ENCODE measurements at regions not wholly inside any gene's neighbourhood (a gene's known extent, or its start where the extent isn't known, plus 50 kb on each side); places are given as distances from the start of the nearest gene placed in this dataset.

DNA sequence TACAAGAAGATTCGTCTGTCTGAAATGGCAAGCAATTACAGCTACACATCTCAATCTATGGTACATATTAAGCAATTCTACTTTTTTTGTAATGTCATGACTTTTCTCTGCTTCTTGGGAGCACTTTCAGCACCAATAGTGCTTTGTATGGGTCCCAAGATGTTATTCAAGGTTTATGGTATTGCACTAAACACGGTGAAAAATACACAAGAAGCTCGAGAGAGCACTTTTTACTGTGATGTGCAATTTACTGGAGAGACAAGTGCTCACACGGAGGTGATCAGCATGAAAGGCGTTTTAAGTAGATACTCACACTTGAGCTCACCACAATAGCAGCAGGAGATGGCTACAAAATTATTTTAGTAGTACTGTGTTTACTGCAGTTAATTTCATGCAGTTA, 783.6 kb downstream of the CBLN2 start:
- no peak for DNase-seq
- Mint-ChIP-seq H3K27me3 (ENCODE audit: insufficient read depth) (no peaks in the 10 kb centered on the region), H3K4me1 (ENCODE audit: low read depth) (no peaks in the 10 kb centered on the region), H3K4me3 (no peak overlapping the region), H3K27ac (no peak overlapping the region), H3K36me3 (ENCODE audit: low read depth) (no peaks in the 10 kb centered on the region; the same call in 1 of the 2 replicates), H3K9me3 (peaks cover 44% of the 10 kb centered on the region)
- TF ChIP-seq, protein P1, sequence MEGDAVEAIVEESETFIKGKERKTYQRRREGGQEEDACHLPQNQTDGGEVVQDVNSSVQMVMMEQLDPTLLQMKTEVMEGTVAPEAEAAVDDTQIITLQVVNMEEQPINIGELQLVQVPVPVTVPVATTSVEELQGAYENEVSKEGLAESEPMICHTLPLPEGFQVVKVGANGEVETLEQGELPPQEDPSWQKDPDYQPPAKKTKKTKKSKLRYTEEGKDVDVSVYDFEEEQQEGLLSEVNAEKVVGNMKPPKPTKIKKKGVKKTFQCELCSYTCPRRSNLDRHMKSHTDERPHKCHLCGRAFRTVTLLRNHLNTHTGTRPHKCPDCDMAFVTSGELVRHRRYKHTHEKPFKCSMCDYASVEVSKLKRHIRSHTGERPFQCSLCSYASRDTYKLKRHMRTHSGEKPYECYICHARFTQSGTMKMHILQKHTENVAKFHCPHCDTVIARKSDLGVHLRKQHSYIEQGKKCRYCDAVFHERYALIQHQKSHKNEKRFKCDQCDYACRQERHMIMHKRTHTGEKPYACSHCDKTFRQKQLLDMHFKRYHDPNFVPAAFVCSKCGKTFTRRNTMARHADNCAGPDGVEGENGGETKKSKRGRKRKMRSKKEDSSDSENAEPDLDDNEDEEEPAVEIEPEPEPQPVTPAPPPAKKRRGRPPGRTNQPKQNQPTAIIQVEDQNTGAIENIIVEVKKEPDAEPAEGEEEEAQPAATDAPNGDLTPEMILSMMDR (IDR thresholded peaks at IDR 0.05) = no peak

DNA sequence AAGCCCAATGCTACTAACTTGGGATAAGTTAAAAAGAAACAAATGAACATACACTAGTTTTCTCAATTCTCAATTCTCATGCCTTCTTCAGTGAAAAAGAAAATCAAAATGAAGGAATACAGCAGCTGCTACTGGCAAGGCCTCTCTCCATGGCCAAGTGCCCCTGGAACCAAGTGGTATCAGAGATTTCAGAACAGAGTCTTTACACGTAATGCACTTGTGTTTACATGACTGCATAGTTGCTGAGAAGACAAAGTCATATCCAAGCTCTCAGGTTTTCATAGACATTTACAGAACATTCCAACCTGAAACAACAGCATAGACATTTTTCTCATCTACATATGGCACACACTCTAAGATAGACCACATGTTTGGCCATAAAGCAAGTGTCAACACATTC, 789.9 kb downstream of the CBLN2 start:
- no peak overlapping the region for H3K27ac Mint-ChIP-seq
- H3K27me3 Mint-ChIP-seq (ENCODE audit: insufficient read depth) = no peaks in the 10 kb centered on the region
- H3K36me3 Mint-ChIP-seq (ENCODE audit: low read depth) = no peaks in the 10 kb centered on the region; the same call in 1 of the 2 replicates
- no peaks in the 10 kb centered on the region for H3K4me1 Mint-ChIP-seq (ENCODE audit: low read depth)
- no peak overlapping the region for H3K4me3 Mint-ChIP-seq
- DNase-seq = no peak
- TF ChIP-seq, protein P1 (IDR thresholded peaks at IDR 0.05) = no peak
- peaks cover 60% of the 10 kb centered on the region for H3K9me3 Mint-ChIP-seq

DNA sequence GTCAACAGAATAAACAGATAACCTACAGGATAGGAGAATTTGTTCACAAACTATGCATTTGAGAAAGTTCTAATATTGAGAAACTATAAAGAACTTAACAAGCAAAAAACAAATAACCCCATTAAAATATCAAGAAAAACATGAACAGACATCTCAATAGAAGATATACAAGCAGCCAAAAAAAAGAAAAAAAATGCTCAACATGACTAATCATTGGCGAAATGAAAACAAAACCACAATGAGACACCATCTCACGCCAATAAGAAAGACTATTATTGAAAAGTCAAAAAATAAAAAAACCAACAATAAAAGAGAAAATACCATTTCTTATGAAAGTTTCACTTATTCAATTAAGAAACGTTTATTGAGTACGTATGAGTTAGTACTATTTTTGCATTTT, 800.5 kb downstream of the CBLN2 start:
- TF ChIP-seq, protein P1 (IDR thresholded peaks at IDR 0.05) = no peak
- DNase-seq = no peak
- H3K9me3 Mint-ChIP-seq = peaks cover 34% of the 10 kb centered on the region
- no peaks in the 10 kb centered on the region for H3K4me1 Mint-ChIP-seq (ENCODE audit: low read depth)
- H3K27ac Mint-ChIP-seq = no peak overlapping the region
- no peak overlapping the region for H3K4me3 Mint-ChIP-seq
- H3K27me3 Mint-ChIP-seq (ENCODE audit: insufficient read depth) = peaks cover 2% of the 10 kb centered on the region; the same call in 1 of the 2 replicates
- H3K36me3 Mint-ChIP-seq (ENCODE audit: low read depth) = no peaks in the 10 kb centered on the region

DNA sequence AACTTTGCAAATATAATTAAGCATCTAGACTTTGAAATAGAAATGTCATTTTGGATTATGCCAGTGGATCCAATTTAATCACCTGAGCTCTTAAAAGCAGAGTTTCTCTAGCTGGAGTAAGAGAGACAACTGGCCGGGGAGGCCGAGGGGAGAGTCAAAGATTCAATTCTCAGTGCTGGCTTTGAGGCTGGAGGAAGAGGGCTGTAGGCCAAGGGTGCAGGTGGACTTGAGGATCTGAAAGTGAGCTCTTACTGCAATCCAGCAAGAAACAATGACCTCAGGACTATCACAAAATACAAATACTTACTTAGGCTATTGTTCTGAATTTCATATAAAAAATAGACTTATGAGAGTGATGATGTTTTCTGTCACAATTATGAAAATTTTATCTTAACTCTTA, 814.5 kb downstream of the CBLN2 start:
- Mint-ChIP-seq H3K9me3 (peaks cover 43% of the 10 kb centered on the region), H3K4me3 (no peak overlapping the region), H3K27me3 (ENCODE audit: insufficient read depth) (no peaks in the 10 kb centered on the region), H3K4me1 (ENCODE audit: low read depth) (no peaks in the 10 kb centered on the region), H3K36me3 (ENCODE audit: low read depth) (no peaks in the 10 kb centered on the region), H3K27ac (no peak overlapping the region)
- TF ChIP-seq, protein P1 (IDR thresholded peaks at IDR 0.05) = no peak
- no peak for DNase-seq

DNA sequence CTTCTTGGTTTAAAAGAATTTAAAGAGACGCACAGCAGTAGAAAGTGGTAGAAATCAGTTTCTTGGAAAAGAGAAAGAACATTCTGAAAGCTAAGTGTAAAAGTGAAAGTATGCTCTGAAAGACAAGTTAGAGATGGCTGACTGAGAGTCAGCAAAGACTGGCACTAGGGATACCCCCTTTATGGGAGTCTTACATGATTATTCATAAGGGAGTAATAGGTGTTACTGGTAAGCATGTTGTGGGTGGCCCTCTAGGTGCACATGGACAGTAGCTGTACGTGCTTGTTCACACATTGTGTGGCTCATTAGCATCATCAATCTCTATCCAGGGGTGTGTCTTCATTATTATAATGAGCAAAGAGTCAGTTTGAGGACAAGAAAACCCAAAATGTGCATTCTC, 816.2 kb downstream of the CBLN2 start:
- peaks cover 33% of the 10 kb centered on the region for H3K9me3 Mint-ChIP-seq
- no peak overlapping the region for H3K4me3 Mint-ChIP-seq
- H3K36me3 Mint-ChIP-seq (ENCODE audit: low read depth) = no peaks in the 10 kb centered on the region
- H3K27me3 Mint-ChIP-seq (ENCODE audit: insufficient read depth) = no peaks in the 10 kb centered on the region
- no peaks in the 10 kb centered on the region for H3K4me1 Mint-ChIP-seq (ENCODE audit: low read depth)
- TF ChIP-seq, protein P1 (IDR thresholded peaks at IDR 0.05) = no peak
- no peak overlapping the region for H3K27ac Mint-ChIP-seq
- DNase-seq = no peak

DNA sequence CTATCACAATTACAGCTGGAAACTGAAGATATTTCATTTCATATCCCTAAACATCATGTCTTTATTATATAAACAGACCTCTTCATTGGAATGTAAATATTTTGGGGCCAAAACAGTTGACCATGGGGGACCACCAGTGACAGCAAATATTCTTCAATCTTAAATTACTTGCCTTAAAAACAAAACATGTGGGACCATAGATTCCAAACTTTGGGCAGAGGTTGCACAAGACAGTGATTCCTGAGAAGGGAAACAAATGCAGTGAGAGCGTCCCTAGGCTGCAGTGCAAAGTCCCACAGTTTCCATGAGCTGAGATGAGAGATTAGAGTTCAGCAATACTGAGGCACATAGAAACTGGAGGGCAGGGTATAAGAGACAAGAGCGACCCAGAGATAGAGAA, 818.9 kb downstream of the CBLN2 start:
- TF ChIP-seq, protein P1 (IDR thresholded peaks at IDR 0.05) = no peak
- Mint-ChIP-seq H3K27ac (no peak overlapping the region), H3K4me1 (ENCODE audit: low read depth) (no peaks in the 10 kb centered on the region), H3K9me3 (peaks cover 30% of the 10 kb centered on the region; the same call in 1 of the 2 replicates), H3K27me3 (ENCODE audit: insufficient read depth) (no peaks in the 10 kb centered on the region), H3K36me3 (ENCODE audit: low read depth) (no peaks in the 10 kb centered on the region), H3K4me3 (no peak overlapping the region)
- DNase-seq = no peak
